Cerebellar nuclear complex (tissue), 1 donor: ENCODE measurements at regions not wholly inside any gene's neighbourhood (a gene's known extent, or its start where the extent isn't known, plus 50 kb on each side); places are given as distances from the start of the nearest gene placed in this dataset.
"Not testable (repeated sequence)": the region's sequence is repeated elsewhere in the genome, so short reads cannot be mapped to it uniquely, and the experiment has no call there.

Experiments used
- DNase-seq, 2 experiments: peaks; one replicate each; lab custom pipeline; 2025; lab: John Stamatoyannopoulos, UW

GRCh38 chr12:105581420-105581819 lies 250.9 kb downstream of the C12orf75 start:
- no peak for DNase-seq

- no peak for DNase-seq
Observed at GRCh38 chr12:105585107-105585506, 254.6 kb downstream of the C12orf75 start.

GRCh38 chr12:105587237-105587636 lies 256.7 kb downstream of the C12orf75 start:
- no peak for DNase-seq

- no peak for DNase-seq
Observed at GRCh38 chr12:105588106-105588505, 257.6 kb downstream of the C12orf75 start.

GRCh38 chr12:105590571-105590970 lies 260.1 kb downstream of the C12orf75 start:
- DNase-seq = no peak

GRCh38 chr12:105595440-105595839 lies 264.9 kb downstream of the C12orf75 start:
- no peak for DNase-seq

GRCh38 chr12:105596731-105597130 lies 266.2 kb downstream of the C12orf75 start:
- DNase-seq = no peak

- no peak for DNase-seq
Observed at GRCh38 chr12:105598031-105598430, 267.5 kb downstream of the C12orf75 start.

GRCh38 chr12:105600911-105601545 lies 270.5 kb downstream of the C12orf75 start:
- DNase-seq = no peak

- DNase-seq = not testable (repeated sequence)
Observed at GRCh38 chr12:105602312-105602711, 271.8 kb downstream of the C12orf75 start.

- DNase-seq = not testable (repeated sequence)
Observed at GRCh38 chr12:105604281-105604680, 273.8 kb downstream of the C12orf75 start.

- not testable (repeated sequence) for DNase-seq
Observed at GRCh38 chr12:105606613-105607012, 276.1 kb downstream of the C12orf75 start.

GRCh38 chr12:105609001-105609400 lies 278.5 kb downstream of the C12orf75 start:
- not testable (repeated sequence) for DNase-seq

GRCh38 chr12:105610459-105610858 lies 280.0 kb downstream of the C12orf75 start:
- DNase-seq = no peak

- DNase-seq = no peak
Observed at GRCh38 chr12:105611340-105611739, 280.8 kb downstream of the C12orf75 start.

GRCh38 chr12:105613269-105613668 lies 282.8 kb downstream of the C12orf75 start:
- DNase-seq = no peak

GRCh38 chr12:105613887-105614286 lies 283.4 kb downstream of the C12orf75 start:
- no peak for DNase-seq

- DNase-seq = no peak
Observed at GRCh38 chr12:105616971-105617540, 286.6 kb downstream of the C12orf75 start.

GRCh38 chr12:105622220-105622619 lies 291.7 kb downstream of the C12orf75 start:
- no peak for DNase-seq

- no peak for DNase-seq
Observed at GRCh38 chr12:105622846-105623736, 292.6 kb downstream of the C12orf75 start.

- DNase-seq = no peak
Observed at GRCh38 chr12:105626653-105627052, 296.2 kb downstream of the C12orf75 start.

- DNase-seq = no peak
Observed at GRCh38 chr12:105637470-105637869, 307.0 kb downstream of the C12orf75 start.

- DNase-seq = no peak
Observed at GRCh38 chr12:105640761-105641160, 310.3 kb downstream of the C12orf75 start.
